ENCODE measurements at regions not wholly inside any gene's neighbourhood (a gene's known extent, or its start where the extent isn't known, plus 50 kb on each side); places are given as distances from the start of the nearest gene placed in this dataset.

- no peak for DNase-seq
Observed at GRCh38 chr5:147169901-147170300, 64.9 kb upstream of the STK32A start.

DNA sequence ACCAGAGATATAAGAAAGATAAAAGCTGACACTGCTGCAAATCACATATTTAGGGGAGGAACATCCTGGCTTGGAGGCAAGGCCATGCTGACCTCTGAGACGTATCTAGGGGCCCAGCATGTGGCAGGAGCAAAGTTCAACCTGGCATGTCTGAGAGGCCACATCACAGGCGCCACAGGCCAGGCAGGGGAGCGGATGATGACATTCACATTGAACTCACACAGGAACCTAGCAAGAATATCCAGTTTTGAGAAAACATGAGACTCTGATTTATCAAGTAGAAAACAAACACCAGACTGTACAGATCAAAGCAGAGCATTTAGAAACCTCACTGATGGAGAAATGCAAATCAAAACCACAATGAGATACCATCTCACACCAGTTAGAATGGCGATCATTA is 64.2 kb upstream of the STK32A start:
- no peak for DNase-seq

GRCh38 chr5:147174671-147175265 is 60.1 kb upstream of the STK32A start:
- DNase-seq = no peak

DNA sequence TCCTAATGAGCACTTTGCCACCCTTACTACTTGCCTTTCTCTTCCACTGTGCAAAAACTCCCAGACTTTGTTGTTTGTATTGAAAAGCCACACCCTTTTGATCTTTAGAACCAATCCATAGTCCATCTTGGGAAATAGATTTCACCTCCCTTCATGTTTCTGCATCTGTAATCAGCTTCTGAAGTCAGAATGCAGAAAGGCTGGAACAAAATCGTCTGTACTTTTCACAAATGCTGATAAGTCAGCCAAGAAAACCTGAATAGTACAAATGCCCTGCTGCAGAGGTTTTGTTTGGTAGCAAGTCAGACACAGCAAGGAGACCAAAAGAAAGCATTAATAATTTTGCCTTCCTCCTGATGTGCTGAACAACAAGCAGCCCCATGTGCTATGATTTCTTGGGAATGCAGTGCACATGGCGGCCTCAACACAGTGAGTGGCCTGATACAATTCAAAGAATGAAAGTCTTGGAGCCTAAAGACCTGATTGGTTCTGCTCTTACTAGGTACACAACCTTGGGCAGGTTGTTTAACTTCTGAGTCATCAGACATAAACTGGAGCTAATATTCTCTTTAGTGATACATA is 59.2 kb upstream of the STK32A start:
- DNase-seq = no peak

- DNase-seq = no peak
Observed at GRCh38 chr5:147176422-147176821, 58.4 kb upstream of the STK32A start.

GRCh38 chr5:147177125-147177840 is 57.5 kb upstream of the STK32A start:
- DNase-seq = no peak

- no peak for DNase-seq
Observed at GRCh38 chr5:147179562-147180147, 55.2 kb upstream of the STK32A start.

GRCh38 chr5:147180751-147181150 is 54.1 kb upstream of the STK32A start:
- no peak for DNase-seq

All from activated CD4-positive, alpha-beta T cell treated with anti-CD3 and anti-CD28 coated beads, Interleukin-2, amount 50 U/mL, for 4 hours (primary cell).